ENCODE measurements at regions not wholly inside any gene's neighbourhood (a gene's known extent, or its start where the extent isn't known, plus 50 kb on each side); places are given as distances from the start of the nearest gene placed in this dataset.
"Not testable (repeated sequence)": the region's sequence is repeated elsewhere in the genome, so short reads cannot be mapped to it uniquely, and the experiment has no call there.

DNA sequence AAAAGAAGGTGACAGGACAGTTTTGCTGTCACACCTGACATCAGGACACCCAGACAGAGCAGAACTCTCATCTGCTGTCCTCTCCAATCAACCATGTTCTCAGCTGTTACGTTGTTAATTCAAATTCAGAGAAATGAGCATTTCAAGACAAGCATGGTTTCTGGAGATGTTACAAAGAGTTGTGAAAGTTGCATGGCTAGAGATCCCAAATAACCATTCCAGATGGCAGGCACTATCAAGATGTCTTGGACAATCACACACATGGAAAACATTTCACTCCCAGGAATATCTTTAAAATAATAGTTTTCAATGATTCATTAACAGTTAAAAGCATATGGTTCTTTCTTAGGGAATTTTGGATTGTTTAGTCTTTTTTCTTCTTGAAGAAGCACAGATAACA is 533.1 kb downstream of the AGTPBP1 start:
- no peak for DNase-seq (ENCODE audit: low read depth)

GRCh38 chr9:85204176-85204575 is 534.6 kb downstream of the NTRK2 start:
- DNase-seq (ENCODE audit: low read depth): no peak

DNA sequence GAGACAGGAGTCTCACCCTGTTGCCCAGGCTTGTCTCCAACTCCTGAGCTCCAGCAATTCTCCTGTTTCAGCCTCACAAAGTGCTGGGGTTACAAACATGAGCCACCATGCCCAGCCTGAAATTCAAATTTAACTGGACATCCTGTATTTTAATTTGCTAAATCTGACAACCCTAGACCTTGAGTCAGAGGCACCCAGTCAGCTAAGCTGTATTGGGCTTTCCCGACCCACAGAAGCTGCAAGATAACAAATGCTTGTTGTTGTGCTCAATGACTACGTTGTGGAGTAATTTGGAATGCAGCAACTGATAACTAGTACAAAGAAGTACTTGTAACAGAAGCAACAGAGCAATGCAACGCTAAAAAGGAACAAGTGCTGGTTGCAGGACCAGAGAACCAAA is 533.1 kb downstream of the NTRK2 start:
- DNase-seq (ENCODE audit: low read depth): no peak

DNA sequence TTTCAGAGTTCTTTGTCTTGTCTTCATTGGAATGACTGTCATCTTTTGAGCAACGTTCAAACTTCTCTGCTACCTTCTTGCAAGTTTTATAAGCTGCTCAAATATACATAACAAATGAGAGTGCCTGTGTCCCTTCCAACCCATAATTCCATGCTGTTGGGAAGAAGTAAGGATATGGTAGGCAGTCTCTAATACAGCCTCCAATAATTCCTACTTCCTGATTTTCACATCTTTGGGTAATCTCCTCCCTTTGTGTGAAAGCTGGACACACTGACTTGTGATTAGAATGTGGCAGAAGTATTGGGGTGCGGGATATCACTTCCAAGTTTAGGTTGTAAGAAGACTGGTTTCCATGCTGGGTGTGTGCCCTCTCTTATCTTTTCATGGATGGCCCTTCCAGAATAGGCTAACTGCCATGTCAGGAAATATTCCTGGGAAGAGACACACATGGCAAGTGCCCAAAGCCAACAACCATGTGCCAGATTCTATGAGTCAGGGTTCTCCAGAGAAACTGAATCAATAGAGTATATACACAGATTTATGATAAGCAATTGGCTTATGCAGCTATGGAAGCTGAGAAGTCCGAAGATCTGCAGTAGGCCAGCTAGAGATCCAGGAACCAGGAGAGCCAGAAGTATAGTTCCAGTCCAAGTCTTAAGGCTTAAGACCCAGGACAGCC is 531.3 kb downstream of the NTRK2 start:
- DNase-seq (ENCODE audit: low read depth): no peak

- DNase-seq (ENCODE audit: low read depth): no peak
Measured at GRCh38 chr9:85199866-85200495, 530.5 kb downstream of the NTRK2 start.

DNA sequence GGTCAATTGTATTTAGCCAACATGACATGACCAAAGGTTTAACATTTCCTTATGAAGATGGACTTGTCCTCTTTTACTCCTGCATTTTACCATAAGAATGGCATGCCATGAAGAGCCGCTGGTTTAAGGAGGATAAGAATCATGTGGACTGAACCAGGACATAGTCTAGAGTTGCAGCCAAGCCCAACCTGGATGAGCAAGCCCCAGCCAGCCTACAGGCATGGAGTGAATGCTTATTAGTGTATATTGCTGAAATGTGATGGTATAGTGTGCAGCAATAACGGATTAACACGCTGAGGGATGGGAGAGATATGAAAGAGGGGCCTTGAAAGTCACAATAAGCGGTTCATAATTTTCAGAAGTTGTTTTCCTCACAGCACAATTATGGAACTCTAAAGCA is 523.2 kb downstream of the NTRK2 start:
- no peak for DNase-seq (ENCODE audit: low read depth)

DNA sequence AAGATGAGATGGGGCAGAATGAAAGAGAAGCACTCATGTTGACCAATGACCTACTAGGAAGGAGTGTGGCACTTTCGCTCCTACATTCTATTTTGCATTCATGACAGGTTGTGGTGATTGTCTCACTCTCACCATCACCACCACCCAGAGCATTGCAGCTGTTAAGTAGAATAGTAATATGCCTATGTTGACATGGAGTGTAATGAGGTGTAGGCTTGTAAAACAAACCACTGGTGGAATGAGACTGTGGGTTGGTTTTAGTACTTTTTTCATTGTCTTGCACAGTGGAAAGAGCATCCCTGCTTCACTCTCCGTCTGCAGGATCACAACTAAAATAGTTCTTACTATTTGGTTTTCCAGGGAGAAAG is 516.7 kb downstream of the NTRK2 start:
- no peak for DNase-seq (ENCODE audit: low read depth)

DNA sequence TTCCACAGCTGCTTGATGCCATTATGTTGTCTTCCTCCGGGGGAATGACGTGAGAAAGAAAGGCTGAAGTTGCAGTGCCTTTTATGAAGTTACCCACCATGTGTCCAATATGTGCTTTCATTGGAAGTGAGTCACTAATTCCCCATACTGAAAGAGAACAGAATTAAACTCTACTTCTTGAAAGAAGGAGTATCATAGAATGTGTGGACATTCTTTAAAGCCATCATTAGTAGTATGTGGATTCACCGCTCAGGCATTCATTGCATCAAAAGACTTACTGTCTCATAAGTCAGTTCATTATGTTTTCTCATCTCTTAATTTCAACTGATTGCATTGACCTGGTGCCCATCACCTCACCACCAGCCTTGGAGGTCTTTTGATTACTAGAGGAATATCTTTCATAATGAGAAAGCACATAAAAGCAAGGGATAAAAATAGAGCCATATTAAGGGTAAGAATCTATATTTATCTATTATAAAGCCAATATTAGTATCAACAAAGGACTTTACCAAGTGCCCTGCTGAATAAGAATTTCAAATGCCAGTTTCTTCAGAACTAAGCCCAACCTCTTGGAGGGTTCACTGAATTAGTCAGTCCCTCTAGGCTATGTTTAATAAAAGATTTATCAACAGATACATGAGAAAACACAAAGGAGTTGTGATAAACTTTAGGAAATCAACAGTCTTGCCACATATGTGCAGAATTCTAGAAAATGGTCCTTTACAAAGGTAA is 516.1 kb downstream of the NTRK2 start:
- DNase-seq (ENCODE audit: low read depth): no peak

DNA sequence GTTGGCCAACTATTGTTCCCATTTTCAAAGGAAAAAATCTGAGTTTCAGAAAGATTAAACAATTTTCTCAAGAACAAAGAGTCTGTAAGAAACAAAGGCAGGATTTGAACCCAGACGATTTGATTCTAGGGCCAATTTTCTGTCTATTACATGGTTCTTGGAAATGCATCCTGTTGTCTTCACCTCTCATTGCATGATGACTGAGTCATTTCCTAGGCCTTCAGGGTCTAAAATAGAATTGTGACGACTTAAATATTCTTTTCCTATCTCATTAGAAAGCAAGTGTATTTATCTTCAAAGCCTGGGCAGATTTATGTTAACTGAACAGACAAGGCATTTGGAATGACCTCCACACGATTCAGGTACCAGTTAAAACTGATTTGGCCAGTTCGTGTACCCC is 512.9 kb downstream of the NTRK2 start:
- no peak for DNase-seq (ENCODE audit: low read depth)

- no peak for DNase-seq (ENCODE audit: low read depth)
Measured at GRCh38 chr9:85178474-85178873, 508.9 kb downstream of the NTRK2 start.

GRCh38 chr9:85173967-85174366 is 504.4 kb downstream of the NTRK2 start:
- no peak for DNase-seq (ENCODE audit: low read depth)

DNA sequence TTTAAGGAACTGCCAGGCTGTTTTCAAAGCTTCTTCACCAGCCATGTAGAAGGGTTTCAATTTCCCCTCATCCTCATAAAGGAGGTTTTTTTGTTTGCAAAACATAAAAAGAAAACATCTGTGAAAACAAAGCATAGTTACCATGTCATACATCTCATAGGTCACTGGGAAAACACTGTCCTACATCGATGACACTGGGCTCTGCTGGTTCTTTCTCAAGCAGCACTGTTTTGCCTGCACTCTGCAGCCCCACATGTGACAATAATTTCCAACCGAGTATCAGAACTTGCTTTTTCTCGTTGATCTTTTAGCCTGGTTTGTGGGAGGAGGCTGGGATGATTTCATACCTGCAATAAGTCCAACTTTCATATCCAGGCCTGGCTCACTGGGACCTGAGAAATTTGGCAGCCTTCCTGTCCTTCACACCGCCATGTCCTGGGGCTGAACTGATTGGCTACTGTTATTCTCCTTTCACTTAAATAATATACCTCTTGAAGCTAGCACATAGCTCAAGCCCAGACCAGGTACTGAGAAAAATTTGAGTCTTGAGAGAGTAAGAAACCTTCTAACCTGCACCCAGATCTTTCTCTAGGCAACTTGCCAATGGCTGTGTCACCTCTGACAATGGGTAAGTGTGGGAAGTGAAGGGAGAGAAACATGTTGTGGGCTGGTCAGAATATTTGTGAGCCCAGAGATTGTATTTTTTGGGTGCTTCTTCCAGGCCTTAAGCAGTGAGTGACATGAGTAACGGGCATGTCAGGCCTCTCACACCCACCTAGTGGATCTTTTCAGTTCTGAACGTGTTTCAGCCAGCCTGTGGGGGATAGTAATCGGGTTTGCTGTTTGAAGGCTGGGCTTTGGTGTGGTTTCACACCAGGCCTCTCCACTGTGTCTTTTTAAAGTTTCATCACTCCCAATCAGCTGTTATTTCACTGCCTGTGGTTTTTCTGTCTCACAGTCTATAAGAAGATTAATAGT is 502.8 kb downstream of the NTRK2 start:
- DNase-seq (ENCODE audit: low read depth): no peak

DNA sequence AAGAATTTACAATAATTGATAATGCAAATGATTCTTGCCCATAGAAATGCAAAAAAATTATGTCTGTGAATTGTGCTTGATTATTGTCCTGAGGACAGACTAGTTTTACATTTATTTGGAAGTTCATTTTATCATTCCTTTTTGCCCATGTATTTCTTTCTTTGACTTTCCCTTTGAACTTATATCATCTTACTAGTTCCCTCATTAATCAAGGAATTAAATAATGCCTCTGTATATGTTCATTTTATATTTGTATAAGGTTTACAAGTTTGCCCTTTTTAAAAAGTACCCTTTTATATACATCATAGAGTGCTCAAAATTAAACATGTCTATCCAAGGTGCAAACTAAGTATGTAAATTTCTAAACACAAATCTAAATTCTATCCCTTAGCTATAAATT is 501.6 kb downstream of the NTRK2 start:
- no peak for DNase-seq (ENCODE audit: low read depth)

- no peak for DNase-seq (ENCODE audit: low read depth)
Measured at GRCh38 chr9:85168412-85168811, 498.9 kb downstream of the NTRK2 start.

GRCh38 chr9:85167146-85167545 is 497.6 kb downstream of the NTRK2 start:
- no peak for DNase-seq (ENCODE audit: low read depth)

GRCh38 chr9:85163825-85164224 is 494.3 kb downstream of the NTRK2 start:
- no peak for DNase-seq (ENCODE audit: low read depth)

DNA sequence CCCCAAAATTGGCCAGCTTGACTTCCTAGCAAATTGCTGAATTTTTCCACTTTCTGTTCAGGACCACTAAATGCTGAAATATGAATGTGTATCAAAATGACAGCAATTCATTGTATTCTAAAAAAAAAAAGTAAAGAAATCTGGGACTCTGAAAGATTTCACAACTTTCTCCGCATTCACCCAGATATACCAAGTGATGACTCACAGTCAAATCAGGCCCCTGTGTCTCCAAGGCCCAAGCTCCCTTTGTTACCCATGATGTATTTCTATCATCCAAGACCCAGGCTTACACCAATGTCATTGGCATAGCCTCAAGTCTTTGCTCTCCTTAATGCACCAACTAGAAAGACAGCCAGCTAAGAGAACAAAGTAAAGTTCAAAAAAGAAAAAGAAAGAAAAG is 493.9 kb downstream of the NTRK2 start:
- no peak for DNase-seq (ENCODE audit: low read depth)

GRCh38 chr9:85162822-85163221 is 493.3 kb downstream of the NTRK2 start:
- no peak for DNase-seq (ENCODE audit: low read depth)

- not testable (repeated sequence) for DNase-seq (ENCODE audit: low read depth)
Measured at GRCh38 chr9:85160944-85161343, 491.4 kb downstream of the NTRK2 start.

- no peak for DNase-seq (ENCODE audit: low read depth)
Measured at GRCh38 chr9:85158512-85158911, 489.0 kb downstream of the NTRK2 start.

DNA sequence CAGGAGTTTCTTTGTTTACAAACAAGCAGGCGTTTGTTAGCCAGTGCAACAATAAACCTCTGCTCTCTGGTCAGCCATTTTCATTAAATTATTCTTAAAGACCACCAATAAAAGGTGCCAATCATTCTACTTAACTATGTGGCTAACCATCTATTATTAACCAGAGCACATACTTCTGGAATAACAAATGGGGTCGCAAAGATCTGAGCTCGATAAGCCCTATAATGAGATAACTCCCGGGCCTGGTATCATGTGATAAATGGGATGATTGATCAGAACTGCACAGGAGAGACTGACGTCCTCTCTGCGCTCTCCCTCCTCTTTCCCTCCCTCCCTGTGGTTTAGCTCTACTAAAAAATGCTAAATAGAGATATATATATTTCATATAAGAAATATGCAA is 488.2 kb downstream of the NTRK2 start:
- no peak for DNase-seq (ENCODE audit: low read depth)

DNA sequence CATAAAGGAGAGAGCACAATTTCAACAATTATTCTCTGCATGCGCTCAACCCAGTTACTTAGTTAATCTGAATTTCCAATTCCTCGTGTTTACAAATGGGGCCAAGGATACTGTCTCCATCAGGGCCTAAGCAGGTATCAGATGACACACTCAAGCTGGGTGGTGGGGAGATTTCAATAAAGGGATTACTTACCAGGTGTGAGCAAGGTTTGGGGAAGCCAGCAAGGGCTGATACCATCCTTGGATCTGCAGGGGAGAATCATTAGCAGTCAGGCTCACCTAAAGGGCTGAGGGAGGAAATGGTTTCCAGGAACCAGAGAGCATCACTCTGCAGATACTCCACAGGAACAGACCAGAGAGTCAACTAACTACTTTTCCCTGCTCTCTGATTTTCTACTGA is 487.1 kb downstream of the NTRK2 start:
- no peak for DNase-seq (ENCODE audit: low read depth)

Data from forelimb muscle (tissue), 1 donor.